PC-3 (cell line): ENCODE measurements at regions not wholly inside any gene's neighbourhood (a gene's known extent, or its start where the extent isn't known, plus 50 kb on each side); places are given as distances from the start of the nearest gene placed in this dataset.

Experiments
- ATAC-seq: fragments of 200-7000 bp; cut with Tn5 transposase; 2 replicates; pipeline ENCODE4 v1.9.1; 2020; ENCODE audit warnings: mild to moderate bottlenecking, moderate library complexity
- BruUV-seq: library from RNA; stranded (reverse); fragments of 400-500 nt; replicated peaks from 2 replicates; lab custom pipeline; 2021; lab: Mats Ljungman, UMichigan
- CTCF ChIA-PET: fragments of 300-600 bp; sonication (Branson Sonifier 250); formaldehyde crosslinking; loops from one replicate; lab custom pipeline; 2022; ENCODE audit warnings: antibody characterized with exemption; lab: Charles Lee
- POLR2A ChIA-PET: fragments of 300-600 bp; sonication (Branson Sonifier 250); formaldehyde crosslinking; loops from one replicate; lab custom pipeline; 2022; ENCODE audit warnings: antibody characterized with exemption; ENCODE audit not compliant: unreplicated experiment; lab: Charles Lee
- DNase-seq: peaks from one replicate; pipeline ENCODE4 v3.0.0-alpha.2; 2015
- H2AFZ ChIP-seq: fragments of 300-600 bp; sonication (generic); 2 replicates; pipeline ENCODE4 v1.6.0; 2016; ENCODE audit warnings: antibody characterized with exemption, low read length
- H3F3A ChIP-seq: fragments of 300-600 bp; sonication (generic); one replicate; pipeline ENCODE4 v1.6.0; 2017; ENCODE audit warnings: antibody characterized with exemption, low read length, control low read depth, mild to moderate bottlenecking; ENCODE audit not compliant: unreplicated experiment
- H3K27ac ChIP-seq: fragments of 300-600 bp; sonication (generic); 2 replicates; pipeline ENCODE4 v1.5.1; 2016; ENCODE audit warnings: mild to moderate bottlenecking, low read length
- H3K27me3 ChIP-seq: fragments of 300-600 bp; sonication (generic); 2 replicates; pipeline ENCODE4 v1.6.1; 2016; ENCODE audit warnings: low read length, mixed read lengths
- H3K36me3 ChIP-seq: fragments of 300-600 bp; sonication (generic); 2 replicates; pipeline ENCODE4 v1.6.1; 2016; ENCODE audit warnings: low read depth, mixed run types, low read length, mixed read lengths
- H3K4me1 ChIP-seq: fragments of 300-600 bp; sonication (generic); 2 replicates; pipeline ENCODE4 v1.5.1; 2016; ENCODE audit warnings: low read length; ENCODE audit not compliant: insufficient read depth
- H3K4me2 ChIP-seq: fragments of 300-600 bp; sonication (generic); 2 replicates; pipeline ENCODE4 v1.6.0; 2016; ENCODE audit warnings: low read length
- H3K4me3 ChIP-seq: fragments of 300-600 bp; sonication (generic); 2 replicates; pipeline ENCODE4 v1.5.1; 2016; ENCODE audit warnings: mild to moderate bottlenecking, low read length, mixed read lengths
- H3K79me2 ChIP-seq: fragments of 300-600 bp; sonication (generic); 2 replicates; pipeline ENCODE4 v1.6.1; 2017; ENCODE audit warnings: low read length, mixed read lengths
- H3K9ac ChIP-seq: fragments of 300-600 bp; sonication (generic); 2 replicates; pipeline ENCODE4 v1.6.0; 2016; ENCODE audit warnings: mild to moderate bottlenecking, low read length
- H3K9me2 ChIP-seq: fragments of 300-600 bp; sonication (generic); replicated peaks from 2 replicates; pipeline ENCODE4 v1.6.1; 2016; ENCODE audit warnings: mixed run types, low read length, mixed read lengths
- H3K9me3 ChIP-seq: fragments of 300-600 bp; sonication (generic); 2 replicates; pipeline ENCODE4 v1.6.1; 2016; ENCODE audit warnings: low read length, mixed read lengths
- H4K20me1 ChIP-seq: fragments of 300-600 bp; sonication (generic); 2 replicates; pipeline ENCODE4 v1.6.1; 2016; ENCODE audit warnings: low read length, mixed read lengths
- CTCF ChIP-seq: fragments of 300-600 bp; sonication (generic); conservative IDR thresholded peaks from 2 replicates; pipeline ENCODE4 v1.5.1; 2017; ENCODE audit warnings: antibody characterized with exemption, low read depth, mild to moderate bottlenecking, low read length
- EZH2 ChIP-seq: fragments of 300-600 bp; sonication (generic); IDR thresholded peaks from one replicate; pipeline ENCODE4 v1.6.1; 2017; ENCODE audit warnings: antibody characterized with exemption, mild to moderate bottlenecking, low read length; ENCODE audit not compliant: unreplicated experiment
- EZH2phosphoT487 ChIP-seq: fragments of 300-600 bp; sonication (generic); IDR thresholded peaks from 2 replicates; pipeline ENCODE4 v1.6.1; 2018; ENCODE audit warnings: mild to moderate bottlenecking, antibody characterized with exemption, low read length, borderline replicate concordance
- intact Hi-C: fragments of 100-400 bp; cut with micrococcal nuclease; formaldehyde crosslinking; loops from 2 replicates; pipeline ENCODE4 v1.9.0; 2023

GRCh38 chr2:46821600-46821999 lies 94.0 kb downstream of the MCFD2 start:
- H3K36me3 ChIP-seq = no peaks in the 10 kb centered on the region
- intact Hi-C loops = no loop called here
- BruUV-seq = no TSS peak

GRCh38 chr2:46818819-46819218 lies 96.8 kb downstream of the MCFD2 start:
- H3K9ac ChIP-seq = no peak overlapping the region
- no peaks in the 10 kb centered on the region for H3K79me2 ChIP-seq
- no peak for DNase-seq
- BruUV-seq = no TSS peak
- H3F3A ChIP-seq = no peaks in the 10 kb centered on the region
- no peaks in the 10 kb centered on the region for H3K9me2 ChIP-seq
- no peak for ATAC-seq
- no peaks in the 10 kb centered on the region for H3K4me1 ChIP-seq
- no peaks in the 10 kb centered on the region for H3K36me3 ChIP-seq
- ChIA-PET CTCF (no interaction called here), POLR2A (no interaction called here)
- H3K4me3 ChIP-seq = no peak overlapping the region
- no peak overlapping the region for H2AFZ ChIP-seq
- no peak overlapping the region for H3K27ac ChIP-seq
- intact Hi-C loops = no loop called here
- TF ChIP-seq CTCF = no peak
- no peak for TF ChIP-seq EZH2
- no peak for TF ChIP-seq EZH2phosphoT487
- no peaks in the 10 kb centered on the region for H3K9me3 ChIP-seq
- no peaks in the 10 kb centered on the region for H3K27me3 ChIP-seq
- H4K20me1 ChIP-seq = no peaks in the 10 kb centered on the region
- no peak overlapping the region for H3K4me2 ChIP-seq

More at GRCh38 chr2:46821600-46821999, 94.0 kb downstream of the MCFD2 start:
- Histone ChIP-seq H3K4me2 (no peak overlapping the region), H3K27me3 (no peaks in the 10 kb centered on the region), H3K79me2 (no peaks in the 10 kb centered on the region), H3K9me2 (no peaks in the 10 kb centered on the region), H3F3A (no peaks in the 10 kb centered on the region), H3K27ac (no peak overlapping the region), H2AFZ (no peak overlapping the region), H3K4me1 (no peaks in the 10 kb centered on the region), H3K9ac (no peak overlapping the region), H3K9me3 (no peaks in the 10 kb centered on the region), H3K4me3 (no peak overlapping the region), H4K20me1 (no peaks in the 10 kb centered on the region)
- ATAC-seq (no peak), DNase-seq (no peak)
- POLR2A ChIA-PET = no interaction called here
- TF ChIP-seq EZH2phosphoT487 (no peak), EZH2 (no peak), CTCF (no peak)
- CTCF ChIA-PET = no interaction called here

GRCh38 chr2:46818141-46818621 lies 97.4 kb downstream of the MCFD2 start:
- no peak overlapping the region for H3K27ac ChIP-seq
- H4K20me1 ChIP-seq = no peaks in the 10 kb centered on the region
- CTCF ChIA-PET = no interaction called here
- ATAC-seq (no peak), DNase-seq (no peak)
- no peaks in the 10 kb centered on the region for H3K36me3 ChIP-seq
- H3F3A ChIP-seq = no peaks in the 10 kb centered on the region
- no peak overlapping the region for H3K9ac ChIP-seq
- H3K9me3 ChIP-seq = no peaks in the 10 kb centered on the region
- H3K4me3 ChIP-seq = no peak overlapping the region
- H3K79me2 ChIP-seq = no peaks in the 10 kb centered on the region
- no peak overlapping the region for H2AFZ ChIP-seq
- H3K9me2 ChIP-seq = no peaks in the 10 kb centered on the region
- H3K27me3 ChIP-seq = no peaks in the 10 kb centered on the region
- POLR2A ChIA-PET = no interaction called here
- TF ChIP-seq EZH2 = no peak
- TF ChIP-seq CTCF = no peak
- no peak for TF ChIP-seq EZH2phosphoT487
- H3K4me2 ChIP-seq = no peak overlapping the region
- no TSS peak for BruUV-seq
- 0 out of 2 replicates have a peak, but pooled peaks cover under 1% of the 10 kb centered on the region for H3K4me1 ChIP-seq
- intact Hi-C loops = no loop called here
